Head of caudate nucleus (tissue), 42 donors: ENCODE measurements at regions not wholly inside any gene's neighbourhood (a gene's known extent, or its start where the extent isn't known, plus 50 kb on each side); places are given as distances from the start of the nearest gene placed in this dataset.
A peak's percentile ranks its signal among the peaks of the same experiment; 100 is the strongest.
"Not testable (repeated sequence)": the region's sequence is repeated elsewhere in the genome, so short reads cannot be mapped to it uniquely, and the experiment has no call there.

ENCODE experiments used
- DNase-seq, 42 donors: peaks; one replicate each; pipeline versions ENCODE4 v3.0.0 to v3.0.0-alpha.2; 2020 to 2021; ENCODE audit warnings: mixed read lengths in 7 of 42
- intact Hi-C: fragments of 100-400 bp; cut with DNase I; formaldehyde crosslinking; loops from one replicate; pipeline ENCODE4 v1.15.0; 2022

GRCh38 chr14:28157887-28158791, 608.4 kb upstream of the FOXG1 start:
- no peak for DNase-seq
- intact Hi-C loops = no loop called here

GRCh38 chr14:28161040-28161439, 605.5 kb upstream of the FOXG1 start:
- DNase-seq = no peak
- intact Hi-C loops = no loop called here

- DNase-seq = no peak
- intact Hi-C loops = no loop called here
These were observed 603.4 kb upstream of the FOXG1 start for GRCh38 chr14:28163233-28163632.

GRCh38 chr14:28163897-28164296, 602.7 kb upstream of the FOXG1 start:
- DNase-seq = no peak
- intact Hi-C loops = no loop called here

- intact Hi-C loops, DNase-seq: not testable (repeated sequence)
These were observed 578.4 kb upstream of the FOXG1 start for GRCh38 chr14:28187902-28188830.

- intact Hi-C loops = no loop called here
- no peak for DNase-seq
These were observed 569.7 kb upstream of the FOXG1 start for GRCh38 chr14:28196878-28197277.

- intact Hi-C loops = no loop called here
- DNase-seq = no peak
These were observed 546.2 kb upstream of the FOXG1 start for GRCh38 chr14:28220391-28220790.

- intact Hi-C loops = no loop called here
These were observed 525.7 kb upstream of the FOXG1 start for GRCh38 chr14:28240909-28241308.

GRCh38 chr14:28242895-28243294, 523.7 kb upstream of the FOXG1 start:
- DNase-seq = no peak
- intact Hi-C loops = no loop called here

More at GRCh38 chr14:28240909-28241308, 525.7 kb upstream of the FOXG1 start:
- no peak for DNase-seq

GRCh38 chr14:28243600-28243999, 523.0 kb upstream of the FOXG1 start:
- intact Hi-C loops = no loop called here
- peak in 1 of 42 donors; percentile 16 for DNase-seq

GRCh38 chr14:28245216-28245615, 521.4 kb upstream of the FOXG1 start:
- intact Hi-C loops = no loop called here
- no peak for DNase-seq

- DNase-seq = no peak
- intact Hi-C loops = no loop called here
These were observed 519.1 kb upstream of the FOXG1 start for GRCh38 chr14:28247491-28247890.

GRCh38 chr14:28252124-28252523, 514.5 kb upstream of the FOXG1 start:
- intact Hi-C loops, DNase-seq: not testable (repeated sequence)

GRCh38 chr14:28254768-28255167, 511.8 kb upstream of the FOXG1 start:
- DNase-seq = no peak
- intact Hi-C loops = no loop called here

- peak in 5 of 42 donors; percentile 3 to 34 (median 19) for DNase-seq
- intact Hi-C loops = no loop called here
These were observed 502.3 kb upstream of the FOXG1 start for GRCh38 chr14:28264306-28264705.

GRCh38 chr14:28272270-28272669, 494.3 kb upstream of the FOXG1 start:
- no peak for DNase-seq
- intact Hi-C loops = no loop called here

- intact Hi-C loops = no loop called here
- no peak for DNase-seq
These were observed 486.1 kb upstream of the FOXG1 start for GRCh38 chr14:28280530-28280929.

GRCh38 chr14:28280997-28281598, 485.5 kb upstream of the FOXG1 start:
- no peak for DNase-seq
- intact Hi-C loops = no loop called here

- intact Hi-C loops = no loop called here
- DNase-seq = no peak
These were observed 481.9 kb upstream of the FOXG1 start for GRCh38 chr14:28284546-28285300.
